Hematopoietic multipotent progenitor cell treated with erythropoietin and hydrocortisone succinate and interleukin-3 and kit ligand, for 17 days (in vitro differentiated cells): ENCODE measurements at regions not wholly inside any gene's neighbourhood (a gene's known extent, or its start where the extent isn't known, plus 50 kb on each side); places are given as distances from the start of the nearest gene placed in this dataset.

ENCODE experiments used
- DNase-seq: peaks from one replicate; pipeline ENCODE4 v3.0.0-alpha.2; 2015; ENCODE audit warnings: low spot score

DNA sequence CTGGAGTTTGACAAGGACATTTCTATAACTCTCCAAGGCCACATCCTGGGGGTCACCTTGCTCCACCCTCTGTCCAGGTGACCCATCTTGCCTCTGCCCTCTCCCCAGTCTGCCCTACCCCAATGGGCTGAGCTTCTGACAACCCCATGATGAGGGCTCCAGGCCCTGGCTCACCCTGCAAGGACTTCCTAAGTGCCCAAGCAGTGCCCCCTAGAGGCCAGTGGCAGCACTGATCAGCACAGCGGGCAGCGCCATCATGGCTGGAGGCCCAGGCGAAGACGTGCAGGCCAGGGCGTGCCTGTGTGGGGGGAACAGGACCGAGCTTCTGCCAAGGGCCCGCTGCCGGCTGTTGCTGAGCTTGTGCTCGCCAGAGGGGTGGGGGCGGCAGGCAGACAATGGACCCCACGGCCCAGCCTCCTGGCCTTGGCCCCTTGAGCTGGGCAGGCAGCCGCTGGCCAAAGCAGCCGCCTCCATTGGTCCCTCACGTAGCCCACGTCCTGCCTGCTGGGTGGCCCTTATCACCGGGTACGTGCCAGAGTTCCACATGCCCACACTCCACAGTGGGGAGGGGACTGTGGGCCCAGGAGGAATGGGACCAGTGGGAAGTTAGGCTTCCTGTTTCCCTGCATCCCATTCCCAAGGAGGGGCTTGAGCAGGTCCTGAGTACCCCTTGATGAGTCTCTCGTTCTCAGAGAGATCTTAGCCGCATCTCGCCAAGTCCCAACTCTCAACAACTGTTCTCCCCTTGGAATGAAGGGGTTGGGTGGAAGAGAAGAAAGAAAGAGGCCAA, 64.3 kb downstream of the MRPL14 start:
- peak; percentile 45 for DNase-seq

DNA sequence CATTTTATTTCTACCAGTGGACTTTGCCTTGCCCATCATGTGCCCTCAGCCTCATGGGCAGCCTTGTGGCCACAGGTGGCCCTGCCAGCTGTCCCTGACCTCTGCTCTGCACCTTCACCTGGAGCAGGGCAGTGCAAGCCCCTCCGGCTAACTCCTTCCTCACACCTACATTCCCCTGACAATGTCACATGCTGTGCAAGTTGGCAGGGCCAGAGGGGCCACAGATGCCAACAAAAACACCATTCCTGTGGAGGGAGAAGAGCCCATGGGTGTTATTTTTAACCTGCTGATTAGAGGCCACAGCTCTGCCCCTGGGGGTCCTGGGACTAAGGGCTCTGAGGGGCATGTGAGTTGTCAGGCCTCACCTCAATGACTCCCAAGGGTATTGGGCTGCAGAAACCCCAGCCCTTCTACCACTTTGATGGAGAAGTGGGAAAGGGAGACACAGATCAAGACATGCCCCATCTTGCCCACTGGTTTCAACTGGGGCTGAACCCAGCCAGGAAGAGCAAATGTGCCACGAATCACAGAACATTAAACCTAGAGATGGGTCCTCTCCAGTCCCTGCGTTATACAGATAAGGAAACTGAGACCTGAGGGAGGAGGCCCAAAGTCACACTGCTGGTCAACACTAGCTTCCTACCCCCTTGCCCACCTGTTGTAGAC, 65.0 kb downstream of the MRPL14 start:
- DNase-seq = no peak

DNA sequence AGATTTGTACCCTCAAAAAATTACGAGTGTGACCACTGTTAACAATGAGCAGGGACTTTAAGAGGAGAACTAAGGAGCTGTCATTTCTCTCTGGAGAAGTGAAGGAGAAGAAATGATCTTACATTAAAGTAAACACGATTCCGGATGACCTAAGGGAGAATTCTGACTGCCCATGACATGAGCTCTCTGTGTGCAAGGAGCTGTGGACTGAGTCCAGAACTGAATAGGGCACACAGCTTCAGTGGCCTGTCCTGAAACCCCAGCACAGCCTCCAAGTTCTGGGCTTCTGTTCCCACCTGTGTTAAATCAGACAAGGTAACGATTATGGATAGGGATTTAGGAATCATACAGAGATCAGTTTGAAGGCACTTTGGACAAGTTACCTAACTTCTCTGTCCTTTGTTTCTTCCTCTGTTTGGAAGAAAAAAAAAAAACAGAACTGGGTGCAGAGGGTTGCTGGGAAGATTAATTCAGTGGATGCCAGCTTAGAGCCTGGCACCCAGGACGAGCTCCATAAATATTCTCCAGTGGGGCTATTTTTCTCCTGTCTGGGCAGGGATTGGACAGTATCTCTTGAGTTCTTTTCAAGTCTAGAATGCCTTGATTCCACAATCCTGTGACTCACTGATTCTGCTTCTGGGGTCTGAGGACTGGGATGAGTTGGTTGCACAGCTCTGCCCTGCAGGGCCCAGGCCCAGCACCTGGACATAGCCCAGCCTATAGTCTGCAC, 65.7 kb downstream of the MRPL14 start:
- no peak for DNase-seq

DNA sequence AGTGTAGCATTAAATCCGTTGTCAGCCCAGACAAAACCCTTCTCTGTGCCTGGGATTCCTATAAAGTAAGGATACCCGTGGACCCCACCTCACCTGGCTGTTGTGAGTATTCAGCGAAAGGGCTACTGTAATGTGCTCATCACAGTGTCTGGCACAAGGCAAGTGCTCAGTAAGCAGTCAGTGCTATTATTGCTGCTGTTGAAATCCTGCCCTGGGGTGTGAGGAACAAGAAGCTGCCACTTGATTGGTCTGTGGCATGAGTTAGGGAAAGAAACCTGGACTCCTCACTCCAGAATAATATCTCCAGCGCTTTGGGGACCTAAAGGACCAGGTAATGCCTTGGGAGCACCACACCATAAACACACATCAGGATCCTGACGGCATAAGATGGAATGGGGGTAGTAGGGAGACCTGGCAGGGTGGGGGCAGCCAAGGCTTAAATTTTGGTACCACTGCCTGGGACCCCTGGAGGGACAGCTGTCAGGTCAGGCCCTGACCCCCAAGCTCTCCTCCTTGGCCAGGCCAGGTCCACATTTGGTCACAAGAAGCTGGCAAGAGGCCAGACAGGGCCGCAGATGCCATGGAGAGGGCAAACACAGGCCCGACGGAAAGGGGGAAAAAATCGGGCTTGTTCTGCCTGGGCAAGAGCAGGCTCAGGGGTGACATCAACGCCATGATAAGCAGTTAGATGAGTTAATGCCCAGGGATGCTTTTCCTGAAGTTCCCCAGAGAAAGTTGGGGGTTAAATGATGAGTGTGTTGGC, 66.5 kb downstream of the MRPL14 start:
- no peak for DNase-seq

DNA sequence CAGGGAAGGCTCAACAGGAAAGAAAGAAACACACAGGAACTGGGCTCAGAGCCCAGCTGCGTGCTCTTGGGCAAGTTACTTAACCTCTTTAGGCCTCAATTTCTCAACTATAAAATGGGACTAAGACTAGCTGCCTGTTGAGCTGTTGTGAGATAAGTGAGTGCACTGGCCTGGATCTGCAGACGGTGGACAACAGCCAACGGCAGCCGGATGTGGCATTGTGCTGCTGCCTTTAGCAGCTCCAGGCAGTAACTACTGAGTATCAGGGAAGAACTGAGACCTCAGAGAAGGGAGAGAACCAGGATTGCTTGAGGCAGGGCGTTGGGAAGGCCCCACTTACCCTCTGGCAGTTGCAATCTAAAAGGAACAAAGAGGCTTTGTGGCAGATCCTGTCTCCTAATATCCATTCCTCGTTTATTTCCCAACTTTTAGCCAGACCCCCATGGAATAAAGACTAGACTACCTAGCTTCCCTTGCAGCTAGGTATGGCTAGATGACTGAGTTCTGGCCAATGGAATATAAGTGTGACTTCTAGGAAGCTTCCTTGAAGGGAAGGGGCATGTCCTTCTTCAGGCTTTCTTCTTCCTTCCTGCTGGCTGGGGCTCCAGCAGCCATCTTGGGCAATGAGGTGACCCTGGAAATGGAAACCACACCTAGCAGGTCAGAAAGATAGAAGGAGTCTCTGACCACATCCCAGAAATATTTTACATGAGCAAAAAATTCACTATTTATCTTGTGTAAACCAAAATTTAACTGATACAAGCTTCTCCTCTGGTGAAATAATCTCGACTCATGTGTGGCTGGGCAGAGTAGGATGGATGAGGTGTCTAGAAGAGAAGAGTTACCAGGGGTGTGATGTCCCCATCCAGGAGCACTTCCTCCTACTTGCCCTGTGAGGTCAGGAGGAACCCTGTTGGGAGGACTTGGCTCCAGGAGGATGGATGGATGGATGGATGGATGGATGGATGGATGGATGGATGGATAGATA, 67.6 kb downstream of the MRPL14 start:
- no peak for DNase-seq

DNA sequence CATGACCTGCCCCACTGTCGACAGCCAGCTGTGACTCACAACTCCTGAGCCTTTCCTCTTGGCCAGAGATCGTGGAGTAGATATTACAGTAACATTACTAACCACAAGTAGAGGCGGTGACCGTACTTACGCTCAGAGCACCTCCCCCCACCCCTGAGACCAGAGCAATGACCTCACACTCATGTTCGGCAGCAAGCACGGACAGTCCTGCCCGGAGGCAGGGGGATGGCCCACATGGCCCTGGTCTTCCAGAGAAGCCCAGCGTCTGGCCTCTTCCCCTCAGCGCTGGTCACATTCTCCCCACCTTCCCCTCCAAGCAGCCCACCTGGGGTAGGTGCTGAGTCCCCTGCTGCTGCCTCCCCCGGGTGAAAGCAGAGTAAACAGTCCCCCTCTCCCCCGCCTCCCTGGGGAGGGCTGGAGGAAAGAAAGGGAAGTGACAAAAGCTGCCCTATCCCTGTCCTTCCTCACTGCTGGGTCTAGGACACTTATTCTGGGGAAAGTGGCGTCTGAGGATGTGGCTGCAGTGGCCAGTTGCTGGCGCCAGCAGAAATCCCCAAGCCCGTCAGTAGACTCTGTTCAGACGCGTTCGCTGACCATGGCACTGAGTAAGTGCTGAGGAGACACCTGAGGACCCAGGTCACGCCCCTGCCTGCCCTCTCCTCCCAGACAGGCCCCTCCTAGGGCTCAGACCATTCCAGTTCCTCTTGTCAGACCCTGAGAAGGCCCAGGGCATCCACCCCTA, 68.5 kb downstream of the MRPL14 start:
- peak; percentile 44 for DNase-seq

DNA sequence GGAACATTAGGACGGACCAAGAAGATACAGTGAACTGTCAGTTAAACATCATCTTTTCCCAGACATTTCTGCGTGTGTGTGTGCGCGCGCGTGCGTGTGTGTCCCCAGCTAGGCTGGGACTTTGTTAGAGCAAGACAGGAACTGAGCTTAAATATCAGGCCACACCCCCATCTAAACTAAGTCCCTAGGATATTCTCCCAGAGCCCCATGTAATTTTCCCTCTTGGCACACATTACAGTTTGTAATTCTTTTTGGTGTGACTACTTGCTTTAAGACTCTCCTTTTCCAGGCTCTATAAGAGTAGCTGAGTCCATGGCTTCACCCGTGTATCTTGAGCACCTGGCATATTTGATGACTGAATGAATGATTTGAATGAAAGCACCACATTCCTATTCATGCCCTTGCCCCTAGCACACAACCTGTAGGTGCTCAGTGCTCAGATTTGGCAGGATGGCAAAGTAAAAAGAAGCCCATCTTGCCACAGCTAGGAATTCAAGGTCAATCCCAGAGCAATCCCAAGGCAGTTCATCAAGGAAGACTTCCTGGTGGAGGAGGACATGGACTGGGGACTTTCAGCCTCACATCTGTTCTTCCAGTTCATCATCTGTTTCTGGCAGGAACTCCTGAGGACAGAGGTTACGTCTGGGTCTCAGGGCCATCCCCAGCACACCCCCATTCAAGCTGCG, 69.2 kb downstream of the MRPL14 start:
- no peak for DNase-seq

DNA sequence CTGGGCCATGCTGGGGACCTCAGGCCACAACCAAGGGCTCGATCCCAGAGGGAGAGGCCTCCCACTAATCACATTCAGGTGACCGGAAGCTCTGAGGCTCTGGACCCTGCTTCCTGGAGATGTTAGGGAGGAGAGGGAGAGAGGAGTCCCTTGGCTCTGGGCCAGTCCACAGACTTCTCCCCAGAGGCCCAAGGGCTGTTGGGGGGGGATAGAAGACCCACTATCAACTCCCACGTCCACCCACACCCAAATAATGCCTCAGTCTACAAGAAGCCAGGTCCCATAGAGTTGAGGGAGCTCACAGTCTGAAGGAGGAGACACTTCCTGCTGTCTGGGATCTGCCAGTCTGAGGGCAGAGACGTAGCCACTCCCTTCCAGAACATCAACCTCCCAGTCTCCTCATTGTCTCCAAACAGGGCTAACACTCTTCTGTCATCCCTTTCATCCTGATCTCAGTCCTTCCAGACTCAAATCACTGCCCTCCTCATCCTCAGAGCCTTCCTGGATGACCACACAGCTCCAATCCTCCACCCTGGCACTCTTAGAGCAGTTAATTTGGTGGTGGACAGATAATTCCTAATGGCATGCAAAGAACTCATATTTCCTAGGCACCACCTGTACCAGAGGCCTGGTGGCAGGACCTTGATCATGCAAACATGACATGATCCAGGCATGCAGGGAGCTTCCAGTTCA, 69.9 kb downstream of the MRPL14 start:
- no peak for DNase-seq

DNA sequence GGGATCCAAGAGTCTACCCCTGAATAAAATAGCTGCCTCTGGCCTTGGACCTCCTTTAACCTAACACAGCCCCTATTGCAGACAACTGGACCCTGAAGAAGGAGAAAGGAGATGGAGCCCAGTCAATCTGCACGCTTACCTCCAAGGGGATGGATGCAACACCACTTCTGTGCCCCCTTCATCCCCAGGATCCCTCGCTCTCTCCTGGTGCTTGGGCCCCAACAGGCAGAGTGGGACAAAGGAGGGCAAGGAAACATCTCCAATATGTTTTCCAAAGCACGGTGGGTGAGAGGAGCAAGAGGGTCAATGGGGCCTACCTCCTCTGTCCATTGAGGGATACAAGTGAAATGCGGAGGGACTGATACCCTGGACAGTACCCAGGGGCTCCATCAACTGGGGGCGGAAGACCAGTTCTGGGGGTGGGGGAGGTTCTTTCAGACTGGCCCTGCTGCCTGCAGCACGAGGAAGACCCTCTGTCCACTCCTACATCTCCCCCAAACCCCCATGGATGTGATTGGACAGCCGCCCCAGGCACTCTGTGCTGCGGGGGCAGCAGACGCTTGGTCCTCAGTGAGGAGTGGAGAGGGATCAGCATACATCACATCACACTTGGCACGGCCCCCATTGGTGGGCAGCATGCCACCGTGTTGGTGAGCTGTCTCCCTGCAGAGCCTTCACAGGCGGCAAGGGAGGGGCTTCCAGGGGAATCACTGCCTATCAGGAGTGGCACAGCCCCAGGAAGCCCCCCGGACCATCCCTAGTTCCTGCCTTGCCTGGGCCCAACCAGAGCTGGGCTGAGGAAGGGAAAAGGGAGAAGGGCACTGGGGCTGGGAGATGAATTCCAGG, 70.6 kb downstream of the MRPL14 start:
- DNase-seq = no peak

DNA sequence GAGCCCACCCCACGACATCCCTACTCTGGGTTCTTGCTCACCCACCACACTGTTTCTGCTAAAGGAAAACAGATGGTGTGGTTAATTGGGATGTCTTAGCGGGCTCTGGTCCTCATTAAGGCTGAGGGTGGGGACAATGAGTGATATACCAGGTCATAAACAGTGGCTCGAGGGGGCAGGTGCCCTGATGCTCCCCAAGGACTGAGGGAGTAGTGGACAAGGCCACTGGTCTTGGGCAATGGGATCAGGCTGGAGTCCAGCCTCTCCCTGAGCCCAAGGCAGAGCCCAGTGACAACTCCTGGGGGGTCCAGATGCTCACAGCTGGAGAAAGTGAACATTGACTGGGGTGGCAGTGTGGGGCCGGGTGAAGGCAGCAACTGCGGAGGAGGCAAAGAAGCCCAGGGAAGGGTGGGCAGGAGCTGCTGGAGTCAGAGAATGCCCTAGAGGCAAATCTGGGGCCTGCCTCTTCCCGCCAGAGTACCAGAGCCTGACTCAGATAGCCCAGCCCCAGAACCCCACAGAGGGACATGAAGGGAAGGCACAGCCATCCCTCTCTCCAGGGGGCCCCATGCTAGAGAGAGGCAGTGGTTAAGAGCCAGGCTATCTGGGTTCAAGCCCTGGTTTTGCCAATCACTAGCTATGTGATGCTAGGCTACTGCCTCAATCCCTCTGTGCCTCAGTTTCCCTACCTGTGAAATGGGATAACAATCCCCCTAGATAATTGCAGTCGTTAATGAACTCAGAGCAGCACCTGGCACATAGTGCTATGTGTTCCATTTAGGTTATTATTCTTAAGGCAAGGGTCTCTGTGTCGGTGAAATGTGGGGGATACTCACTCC, 72.3 kb downstream of the MRPL14 start:
- no peak for DNase-seq

DNA sequence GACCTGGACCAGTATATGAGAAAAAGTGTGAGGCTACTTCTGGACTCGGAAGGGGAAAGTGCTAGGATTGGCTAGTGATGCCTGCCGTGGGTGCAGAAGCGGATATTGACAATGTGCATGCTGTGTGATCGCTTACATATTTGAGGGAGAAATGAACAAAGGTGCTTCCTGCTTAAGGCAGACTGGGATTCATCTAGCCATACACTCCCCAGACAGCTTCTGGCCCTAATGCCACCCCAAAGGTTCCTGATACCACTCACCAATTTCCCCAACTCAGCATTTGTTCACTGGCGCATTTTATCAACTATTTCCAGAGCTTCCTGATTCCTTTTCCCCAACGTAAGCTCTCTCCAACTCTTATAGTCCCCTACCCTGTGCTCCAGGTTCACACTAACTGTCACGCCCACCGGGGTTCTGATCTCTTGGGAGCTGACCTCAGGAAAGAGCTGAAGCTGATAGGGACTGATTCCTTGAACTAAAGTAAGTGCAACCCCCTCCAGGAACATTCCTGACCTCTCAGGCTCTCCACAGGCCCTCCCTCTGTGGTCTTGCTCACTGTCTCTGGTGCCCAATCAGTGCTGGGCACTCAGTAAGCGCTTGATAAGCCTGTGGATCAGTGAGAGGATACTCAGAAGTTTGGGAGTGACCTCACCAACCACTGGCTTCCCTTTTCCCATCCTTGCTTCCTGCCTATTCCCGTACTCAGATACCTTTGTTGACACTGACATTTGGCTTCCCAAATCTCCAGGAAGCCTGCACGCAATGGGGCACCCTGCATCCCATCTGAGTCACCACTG, 73.3 kb downstream of the MRPL14 start:
- no peak for DNase-seq

DNA sequence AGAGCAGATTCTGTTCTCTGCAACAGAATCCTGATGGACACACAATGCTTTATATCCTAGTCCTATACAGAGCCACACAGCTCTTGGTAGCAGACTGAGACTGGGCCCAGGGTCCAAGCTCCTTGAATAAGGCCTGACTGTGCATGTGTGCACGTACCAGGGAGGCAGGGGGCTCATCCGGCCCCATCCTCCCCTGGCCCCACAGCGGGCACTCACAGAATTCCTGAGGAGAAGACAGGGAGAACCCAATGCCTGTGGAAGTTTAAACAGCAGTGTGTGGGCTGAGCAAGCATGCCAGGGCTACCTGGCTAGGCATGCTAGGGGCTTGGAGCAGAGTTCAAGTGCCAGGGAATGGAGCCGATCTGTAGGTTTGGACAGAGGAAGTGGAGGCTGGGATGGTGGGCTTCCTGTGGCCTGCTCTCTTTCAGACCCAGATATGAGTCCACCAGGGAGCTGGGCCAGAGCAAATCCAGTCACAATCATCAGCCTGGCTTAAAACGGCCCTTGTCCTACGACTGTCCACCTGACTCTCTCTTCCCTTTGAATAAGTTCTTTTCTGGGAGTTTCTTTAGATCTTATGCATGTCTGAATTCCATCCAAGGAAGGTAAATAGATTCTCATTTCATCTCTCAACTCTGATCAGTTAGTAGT, 74.0 kb downstream of the MRPL14 start:
- DNase-seq = no peak

DNA sequence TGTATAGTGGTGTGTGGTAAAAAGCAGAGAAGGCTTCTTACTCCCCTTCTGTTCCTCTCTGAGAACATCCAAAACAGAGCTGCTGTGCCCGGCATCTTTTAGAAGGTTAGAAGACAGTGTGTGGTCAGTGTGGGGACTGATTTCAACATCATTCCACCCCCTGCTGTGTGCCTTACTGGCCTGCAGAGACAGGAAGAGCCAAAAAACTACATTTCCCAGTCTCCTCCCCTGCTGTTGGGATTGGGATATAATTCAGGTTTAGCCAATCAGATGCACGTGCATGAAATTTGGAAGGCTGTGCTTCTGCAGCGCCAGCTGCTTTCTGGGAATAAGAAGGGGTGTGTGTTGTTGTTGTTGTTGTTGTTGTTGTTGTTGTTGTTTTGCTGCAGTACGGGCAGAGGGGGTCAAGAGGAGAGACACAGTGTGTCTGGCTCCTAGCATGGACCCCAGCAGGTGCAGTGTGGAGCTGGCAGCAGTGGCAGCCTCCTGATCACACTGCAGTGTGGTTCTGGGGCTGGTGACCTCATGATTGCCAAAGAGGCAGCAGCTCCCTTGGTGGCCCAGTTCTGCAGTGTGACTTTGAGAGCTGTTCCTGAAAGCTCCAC, 74.7 kb downstream of the MRPL14 start:
- DNase-seq = no peak

DNA sequence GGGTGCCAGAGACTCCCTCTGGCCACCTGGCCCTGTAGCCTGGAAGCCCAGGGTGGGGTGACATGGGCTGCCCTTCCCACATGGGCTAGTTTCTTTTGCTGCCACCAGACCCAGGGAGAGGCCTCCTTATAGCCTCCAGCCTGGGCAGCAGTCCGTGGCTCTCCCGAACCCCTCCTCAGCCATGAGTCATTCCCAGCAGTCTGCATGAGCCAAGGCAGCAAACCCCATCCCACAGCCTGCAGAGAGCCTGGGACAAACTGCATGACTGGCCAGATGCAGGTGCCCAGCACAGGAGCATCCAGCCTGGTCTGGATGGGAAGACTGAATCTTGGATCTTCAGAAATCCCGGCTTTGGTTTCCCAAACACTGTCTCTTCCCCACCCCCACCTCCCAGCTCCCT, 75.7 kb downstream of the MRPL14 start:
- DNase-seq = no peak

DNA sequence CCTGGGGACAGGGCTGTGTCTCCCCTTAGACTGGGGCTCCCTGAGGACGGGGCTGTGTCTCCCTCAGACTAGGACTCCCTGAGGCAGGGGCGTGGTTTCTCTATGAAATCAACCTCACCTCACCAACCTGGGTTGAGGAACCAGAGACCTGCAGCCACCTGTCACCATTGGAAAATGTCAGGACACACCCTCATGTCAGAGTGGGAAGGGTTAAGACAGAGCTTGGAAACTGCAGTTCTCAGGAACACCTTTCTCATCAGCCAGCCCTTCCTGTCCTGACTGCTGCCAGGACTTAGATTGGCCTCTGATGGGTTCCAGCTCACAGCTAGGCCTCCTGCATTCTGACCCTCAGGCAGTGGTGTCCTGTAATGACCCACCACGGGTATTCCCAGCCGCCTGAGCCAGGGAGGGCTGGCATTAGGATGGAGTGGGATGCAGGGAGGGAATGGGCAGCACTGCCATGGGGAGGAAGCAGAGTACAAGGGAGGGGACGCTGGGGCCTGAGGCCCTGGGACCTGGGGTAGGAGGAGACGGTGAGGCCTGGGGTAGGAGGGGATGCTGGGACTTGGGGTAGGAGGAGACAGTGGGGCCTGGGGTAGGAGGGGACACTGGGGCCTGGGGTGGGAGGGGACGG, 76.3 kb downstream of the MRPL14 start:
- no peak for DNase-seq
